ENCODE measurements at regions not wholly inside any gene's neighbourhood (a gene's known extent, or its start where the extent isn't known, plus 50 kb on each side); places are given as distances from the start of the nearest gene placed in this dataset.

DNA sequence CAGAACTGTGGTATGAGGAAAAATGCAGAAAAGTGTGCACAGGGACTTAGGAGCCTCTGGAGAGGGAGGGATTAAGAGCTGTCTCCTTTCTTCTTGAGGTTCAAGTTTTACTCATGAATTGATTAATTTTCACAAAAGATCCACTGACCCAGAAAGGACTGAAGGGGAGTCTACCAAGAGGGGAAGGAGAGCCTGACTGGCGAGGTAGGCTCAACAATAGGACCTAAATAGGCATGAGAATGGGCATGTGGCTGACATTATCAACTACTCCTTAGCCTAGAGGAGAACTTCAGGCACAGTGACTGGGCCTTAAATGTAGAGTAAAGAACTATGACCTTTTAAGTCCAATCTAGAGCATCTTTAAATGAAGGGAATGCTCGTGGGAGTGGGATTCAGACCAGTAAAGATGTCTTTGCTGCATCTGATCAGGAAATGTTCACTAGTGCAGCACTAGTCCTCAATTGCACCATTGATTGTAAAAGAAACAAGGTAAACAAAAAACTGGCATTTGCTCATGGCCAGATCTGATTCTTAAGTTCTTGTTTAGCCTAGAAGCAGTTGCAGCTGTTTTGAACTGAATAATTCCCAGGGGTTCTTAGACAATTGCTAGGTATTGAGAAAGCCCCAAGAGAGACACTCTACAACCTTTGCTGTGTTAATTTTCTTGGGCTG lies 135.6 kb downstream of the RAB38 start (continued):
- TF ChIP-seq, protein P1, sequence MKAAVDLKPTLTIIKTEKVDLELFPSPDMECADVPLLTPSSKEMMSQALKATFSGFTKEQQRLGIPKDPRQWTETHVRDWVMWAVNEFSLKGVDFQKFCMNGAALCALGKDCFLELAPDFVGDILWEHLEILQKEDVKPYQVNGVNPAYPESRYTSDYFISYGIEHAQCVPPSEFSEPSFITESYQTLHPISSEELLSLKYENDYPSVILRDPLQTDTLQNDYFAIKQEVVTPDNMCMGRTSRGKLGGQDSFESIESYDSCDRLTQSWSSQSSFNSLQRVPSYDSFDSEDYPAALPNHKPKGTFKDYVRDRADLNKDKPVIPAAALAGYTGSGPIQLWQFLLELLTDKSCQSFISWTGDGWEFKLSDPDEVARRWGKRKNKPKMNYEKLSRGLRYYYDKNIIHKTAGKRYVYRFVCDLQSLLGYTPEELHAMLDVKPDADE (IDR thresholded peaks at IDR 0.05): no peak
- no peak for TF ChIP-seq ZNF331 (CRISPR knock-in tag; IDR thresholded peaks at IDR 0.05; ENCODE audit: low read depth)
- TF ChIP-seq CREB1 (CRISPR knock-in tag; IDR thresholded peaks at IDR 0.05; ENCODE audit: low read depth): no peak
- no peak for TF ChIP-seq STAT1 (IDR thresholded peaks at IDR 0.05; ENCODE audit: unreplicated experiment)

DNA sequence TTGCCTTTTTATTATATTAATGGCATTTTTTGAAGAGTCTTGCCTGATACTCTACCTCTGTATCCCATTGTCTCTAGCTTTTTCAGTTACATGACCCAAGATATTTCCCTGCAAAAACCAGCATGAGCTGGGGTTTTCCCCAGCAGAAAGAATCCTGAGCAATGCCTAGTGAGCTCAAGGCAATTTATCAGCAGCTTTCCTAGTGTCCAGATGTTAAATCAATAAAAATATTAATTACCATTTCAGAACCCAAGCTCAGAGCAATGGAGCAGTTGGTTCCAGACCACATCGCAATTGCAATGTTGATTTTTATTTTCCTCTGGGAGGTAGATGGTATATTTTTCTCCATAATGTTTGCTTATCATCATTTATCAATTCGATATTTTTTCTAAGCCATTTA lies 137.2 kb downstream of the RAB38 start:
- Histone ChIP-seq H2AFZ (no peak overlapping the region), H3K4me1 (ENCODE audit: insufficient read depth) (peaks cover 18% of the 10 kb centered on the region), H3K36me3 (ENCODE audit: insufficient read depth) (no peaks in the 10 kb centered on the region), H4K20me1 (replicated peaks; ENCODE audit: insufficient read depth) (no peaks in the 10 kb centered on the region), H3F3A (replicated peaks; ENCODE audit: low read depth) (no peaks in the 10 kb centered on the region), H3K79me2 (replicated peaks; ENCODE audit: insufficient read depth) (no peaks in the 10 kb centered on the region), H3K4me3 (no peak overlapping the region), H3K27ac (ENCODE audit: low read depth) (no peak overlapping the region), H3K27me3 (ENCODE audit: insufficient read depth) (no peaks in the 10 kb centered on the region), H3K9me2 (ENCODE audit: insufficient read depth) (no peaks in the 10 kb centered on the region), H3K4me2 (no peak overlapping the region)
- Mint-ChIP-seq H3K9me3 (peaks cover 4% of the 10 kb centered on the region; the same call in 1 of the 3 replicates), H3K27me3 (ENCODE audit: insufficient read depth, low read depth, poor library complexity) (peaks cover 2% of the 10 kb centered on the region), H3K36me3 (ENCODE audit: low read depth) (no peaks in the 10 kb centered on the region; the same call in 2 of the 3 replicates), H3K4me1 (peaks cover 20% of the 10 kb centered on the region), H3K4me3 (no peak overlapping the region), H3K27ac (no peak overlapping the region)
- DNase-seq (ENCODE audit: low spot score): no peak
- ATAC-seq: no peak
- TF ChIP-seq NANOG (IDR thresholded peaks at IDR 0.05; ENCODE audit: borderline replicate concordance): no peak

DNA sequence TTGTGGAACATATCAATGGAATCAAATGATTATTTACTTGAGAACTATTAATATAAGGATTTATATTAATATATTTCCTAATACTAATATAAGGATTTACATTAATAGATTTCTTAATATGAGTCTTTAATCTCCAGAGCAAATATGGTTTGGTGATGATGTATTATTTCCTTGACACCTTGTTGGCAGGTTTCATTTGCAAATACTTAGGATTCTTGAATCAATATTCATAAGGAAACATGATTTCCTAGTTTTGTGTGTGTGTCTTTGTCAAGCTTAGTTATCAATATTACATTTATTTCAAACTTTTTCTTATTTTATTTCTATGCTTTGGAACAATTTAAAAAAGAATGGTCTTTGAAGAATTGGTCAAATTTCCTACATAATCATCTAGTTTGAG lies 138.5 kb downstream of the RAB38 start:
- Mint-ChIP-seq H3K4me3 (no peak overlapping the region), H3K9me3 (peaks cover 4% of the 10 kb centered on the region; the same call in 1 of the 3 replicates), H3K36me3 (ENCODE audit: low read depth) (no peaks in the 10 kb centered on the region; the same call in 2 of the 3 replicates), H3K4me1 (peaks cover 10% of the 10 kb centered on the region), H3K27ac (no peak overlapping the region), H3K27me3 (ENCODE audit: insufficient read depth, low read depth, poor library complexity) (no peaks in the 10 kb centered on the region)
- H3K27ac ChIP-seq (ENCODE audit: low read depth): no peak overlapping the region
- H3K36me3 ChIP-seq (ENCODE audit: insufficient read depth): no peaks in the 10 kb centered on the region
- no peaks in the 10 kb centered on the region for H3K79me2 ChIP-seq (replicated peaks; ENCODE audit: insufficient read depth)
- H3K4me2 ChIP-seq: no peak overlapping the region
- no peaks in the 10 kb centered on the region for H3F3A ChIP-seq (replicated peaks; ENCODE audit: low read depth)
- no peaks in the 10 kb centered on the region for H3K9me2 ChIP-seq (ENCODE audit: insufficient read depth)
- no peak for ATAC-seq
- H2AFZ ChIP-seq: no peak overlapping the region
- no peaks in the 10 kb centered on the region for H4K20me1 ChIP-seq (replicated peaks; ENCODE audit: insufficient read depth)
- no peak overlapping the region for H3K4me3 ChIP-seq
- no peaks in the 10 kb centered on the region for H3K27me3 ChIP-seq (ENCODE audit: insufficient read depth)
- peaks cover 7% of the 10 kb centered on the region; the same call in 1 of the 2 replicates for H3K4me1 ChIP-seq (ENCODE audit: insufficient read depth)
- DNase-seq (ENCODE audit: low spot score): no peak
- TF ChIP-seq POLR2AphosphoS5 (IDR thresholded peaks at IDR 0.05; ENCODE audit: low read depth): no peak
- no peak for TF ChIP-seq STAT1 (IDR thresholded peaks at IDR 0.05; ENCODE audit: unreplicated experiment)
- no peak for TF ChIP-seq ZNF114 (CRISPR knock-in tag; IDR thresholded peaks at IDR 0.05)
- TF ChIP-seq NANOG (IDR thresholded peaks at IDR 0.05; ENCODE audit: borderline replicate concordance): no peak
- TF ChIP-seq, protein P1 (IDR thresholded peaks at IDR 0.05): no peak
- TF ChIP-seq, protein P2, sequence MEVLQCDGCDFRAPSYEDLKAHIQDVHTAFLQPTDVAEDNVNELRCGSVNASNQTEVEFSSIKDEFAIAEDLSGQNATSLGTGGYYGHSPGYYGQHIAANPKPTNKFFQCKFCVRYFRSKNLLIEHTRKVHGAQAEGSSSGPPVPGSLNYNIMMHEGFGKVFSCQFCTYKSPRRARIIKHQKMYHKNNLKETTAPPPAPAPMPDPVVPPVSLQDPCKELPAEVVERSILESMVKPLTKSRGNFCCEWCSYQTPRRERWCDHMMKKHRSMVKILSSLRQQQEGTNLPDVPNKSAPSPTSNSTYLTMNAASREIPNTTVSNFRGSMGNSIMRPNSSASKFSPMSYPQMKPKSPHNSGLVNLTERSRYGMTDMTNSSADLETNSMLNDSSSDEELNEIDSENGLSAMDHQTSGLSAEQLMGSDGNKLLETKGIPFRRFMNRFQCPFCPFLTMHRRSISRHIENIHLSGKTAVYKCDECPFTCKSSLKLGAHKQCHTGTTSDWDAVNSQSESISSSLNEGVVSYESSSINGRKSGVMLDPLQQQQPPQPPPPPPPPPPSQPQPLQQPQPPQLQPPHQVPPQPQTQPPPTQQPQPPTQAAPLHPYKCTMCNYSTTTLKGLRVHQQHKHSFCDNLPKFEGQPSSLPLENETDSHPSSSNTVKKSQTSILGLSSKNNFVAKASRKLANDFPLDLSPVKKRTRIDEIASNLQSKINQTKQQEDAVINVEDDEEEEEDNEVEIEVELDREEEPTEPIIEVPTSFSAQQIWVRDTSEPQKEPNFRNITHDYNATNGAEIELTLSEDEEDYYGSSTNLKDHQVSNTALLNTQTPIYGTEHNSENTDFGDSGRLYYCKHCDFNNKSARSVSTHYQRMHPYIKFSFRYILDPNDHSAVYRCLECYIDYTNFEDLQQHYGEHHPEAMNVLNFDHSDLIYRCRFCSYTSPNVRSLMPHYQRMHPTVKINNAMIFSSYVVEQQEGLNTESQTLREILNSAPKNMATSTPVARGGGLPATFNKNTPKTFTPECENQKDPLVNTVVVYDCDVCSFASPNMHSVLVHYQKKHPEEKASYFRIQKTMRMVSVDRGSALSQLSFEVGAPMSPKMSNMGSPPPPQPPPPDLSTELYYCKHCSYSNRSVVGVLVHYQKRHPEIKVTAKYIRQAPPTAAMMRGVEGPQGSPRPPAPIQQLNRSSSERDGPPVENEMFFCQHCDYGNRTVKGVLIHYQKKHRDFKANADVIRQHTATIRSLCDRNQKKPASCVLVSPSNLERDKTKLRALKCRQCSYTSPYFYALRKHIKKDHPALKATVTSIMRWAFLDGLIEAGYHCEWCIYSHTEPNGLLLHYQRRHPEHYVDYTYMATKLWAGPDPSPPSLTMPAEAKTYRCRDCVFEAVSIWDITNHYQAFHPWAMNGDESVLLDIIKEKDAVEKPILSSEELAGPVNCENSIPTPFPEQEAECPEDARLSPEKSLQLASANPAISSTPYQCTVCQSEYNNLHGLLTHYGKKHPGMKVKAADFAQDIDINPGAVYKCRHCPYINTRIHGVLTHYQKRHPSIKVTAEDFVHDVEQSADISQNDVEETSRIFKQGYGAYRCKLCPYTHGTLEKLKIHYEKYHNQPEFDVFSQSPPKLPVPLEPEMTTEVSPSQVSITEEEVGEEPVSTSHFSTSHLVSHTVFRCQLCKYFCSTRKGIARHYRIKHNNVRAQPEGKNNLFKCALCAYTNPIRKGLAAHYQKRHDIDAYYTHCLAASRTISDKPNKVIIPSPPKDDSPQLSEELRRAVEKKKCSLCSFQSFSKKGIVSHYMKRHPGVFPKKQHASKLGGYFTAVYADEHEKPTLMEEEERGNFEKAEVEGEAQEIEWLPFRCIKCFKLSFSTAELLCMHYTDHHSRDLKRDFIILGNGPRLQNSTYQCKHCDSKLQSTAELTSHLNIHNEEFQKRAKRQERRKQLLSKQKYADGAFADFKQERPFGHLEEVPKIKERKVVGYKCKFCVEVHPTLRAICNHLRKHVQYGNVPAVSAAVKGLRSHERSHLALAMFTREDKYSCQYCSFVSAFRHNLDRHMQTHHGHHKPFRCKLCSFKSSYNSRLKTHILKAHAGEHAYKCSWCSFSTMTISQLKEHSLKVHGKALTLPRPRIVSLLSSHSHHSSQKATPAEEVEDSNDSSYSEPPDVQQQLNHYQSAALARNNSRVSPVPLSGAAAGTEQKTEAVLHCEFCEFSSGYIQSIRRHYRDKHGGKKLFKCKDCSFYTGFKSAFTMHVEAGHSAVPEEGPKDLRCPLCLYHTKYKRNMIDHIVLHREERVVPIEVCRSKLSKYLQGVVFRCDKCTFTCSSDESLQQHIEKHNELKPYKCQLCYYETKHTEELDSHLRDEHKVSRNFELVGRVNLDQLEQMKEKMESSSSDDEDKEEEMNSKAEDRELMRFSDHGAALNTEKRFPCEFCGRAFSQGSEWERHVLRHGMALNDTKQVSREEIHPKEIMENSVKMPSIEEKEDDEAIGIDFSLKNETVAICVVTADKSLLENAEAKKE (CRISPR knock-in tag; IDR thresholded peaks at IDR 0.05): no peak
- TF ChIP-seq, protein P3, sequence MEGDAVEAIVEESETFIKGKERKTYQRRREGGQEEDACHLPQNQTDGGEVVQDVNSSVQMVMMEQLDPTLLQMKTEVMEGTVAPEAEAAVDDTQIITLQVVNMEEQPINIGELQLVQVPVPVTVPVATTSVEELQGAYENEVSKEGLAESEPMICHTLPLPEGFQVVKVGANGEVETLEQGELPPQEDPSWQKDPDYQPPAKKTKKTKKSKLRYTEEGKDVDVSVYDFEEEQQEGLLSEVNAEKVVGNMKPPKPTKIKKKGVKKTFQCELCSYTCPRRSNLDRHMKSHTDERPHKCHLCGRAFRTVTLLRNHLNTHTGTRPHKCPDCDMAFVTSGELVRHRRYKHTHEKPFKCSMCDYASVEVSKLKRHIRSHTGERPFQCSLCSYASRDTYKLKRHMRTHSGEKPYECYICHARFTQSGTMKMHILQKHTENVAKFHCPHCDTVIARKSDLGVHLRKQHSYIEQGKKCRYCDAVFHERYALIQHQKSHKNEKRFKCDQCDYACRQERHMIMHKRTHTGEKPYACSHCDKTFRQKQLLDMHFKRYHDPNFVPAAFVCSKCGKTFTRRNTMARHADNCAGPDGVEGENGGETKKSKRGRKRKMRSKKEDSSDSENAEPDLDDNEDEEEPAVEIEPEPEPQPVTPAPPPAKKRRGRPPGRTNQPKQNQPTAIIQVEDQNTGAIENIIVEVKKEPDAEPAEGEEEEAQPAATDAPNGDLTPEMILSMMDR (conservative IDR thresholded peaks at IDR 0.05; ENCODE audit: low read depth in 2 of 2): no peak
- no peak for TF ChIP-seq CREB1 (CRISPR knock-in tag; IDR thresholded peaks at IDR 0.05; ENCODE audit: low read depth)

Measured in GM23338 (cell line).